SK-N-MC (cell line): ENCODE measurements at regions not wholly inside any gene's neighbourhood (a gene's known extent, or its start where the extent isn't known, plus 50 kb on each side); places are given as distances from the start of the nearest gene placed in this dataset.

Experiments
- EZH2 ChIP-seq: fragments of 200-600 bp; sonication (generic); IDR thresholded peaks from one replicate; pipeline ENCODE4 v1.6.1; 2017; ENCODE audit warnings: antibody characterized with exemption
- POLR2AphosphoS5 ChIP-seq: IDR thresholded peaks from 2 replicates; pipeline ENCODE4 v1.6.1; 2012; ENCODE audit warnings: mild to moderate bottlenecking, low read depth, low read length, borderline replicate concordance

- TF ChIP-seq POLR2AphosphoS5 (no peak), EZH2 (no peak)
Measured at GRCh38 chr1:58123051-58123450, 423.5 kb downstream of the OMA1 start.
